ENCODE measurements at regions not wholly inside any gene's neighbourhood (a gene's known extent, or its start where the extent isn't known, plus 50 kb on each side); places are given as distances from the start of the nearest gene placed in this dataset.

GRCh38 chr14:94691660-94692034 lies 78.3 kb downstream of the GSC start:
- WGBS, 10 experiments = 0 to 100% (median 80%) methylated on average over 1 to 7 of the region's 7 CpGs; no CpG with 5 or more reads in 3 of the 10 experiments
- no peak overlapping the region for H3K27ac ChIP-seq
- peak in 3 of 8 experiments; percentile 54 to 73 (median 60) for ATAC-seq (replicated peaks in 6 of 8)
- peaks cover 0 to 5% of the 10 kb centered on the region in 2 donors for H3K4me1 ChIP-seq (replicated peaks in 1 of 2)
- in situ Hi-C loops (cut with MboI; ENCODE audit: low pct_unique_long_range_greater_than_20kb in 2 of 9, low sequenced_read_pairs in 9 of 9, unreplicated experiment in 9 of 9) = loop anchor here in 6 of 9 experiments (25.0 kb wide), 3 partner anchors 396 to 746 kb away; no protein-coding TSS in a partner anchor
- H3K4me3 ChIP-seq = no peak overlapping the region

GRCh38 chr14:94690896-94691659 lies 78.8 kb downstream of the GSC start:
- ATAC-seq (replicated peaks in 6 of 8) = peak in 1 of 8 experiments; percentile 7
- Histone ChIP-seq H3K4me1 (replicated peaks in 1 of 2) (peaks cover 0 to 5% of the 10 kb centered on the region in 2 donors), H3K27ac (no peak overlapping the region), H3K4me3 (no peak overlapping the region)
- in situ Hi-C loops (cut with MboI; ENCODE audit: low pct_unique_long_range_greater_than_20kb in 2 of 9, low sequenced_read_pairs in 9 of 9, unreplicated experiment in 9 of 9) = loop anchor here in 6 of 9 experiments (25.0 kb wide), 3 partner anchors 396 to 746 kb away; no protein-coding TSS in a partner anchor
- 60 to 100% (median 95%) methylated on average over 1 to 13 of the region's 31 CpGs; no CpG with 5 or more reads in 2 of the 10 experiments for WGBS, 10 experiments

- in situ Hi-C loops (cut with MboI; ENCODE audit: low pct_unique_long_range_greater_than_20kb in 2 of 9, low sequenced_read_pairs in 9 of 9, unreplicated experiment in 9 of 9) = loop anchor here in 6 of 9 experiments (25.0 kb wide), 3 partner anchors 397 to 747 kb away; no protein-coding TSS in a partner anchor
- Histone ChIP-seq H3K4me1 (replicated peaks in 1 of 2) (peaks cover 0 to 5% of the 10 kb centered on the region in 2 donors), H3K27ac (no peak overlapping the region), H3K4me3 (no peak overlapping the region)
- ATAC-seq (replicated peaks in 6 of 8) = no peak
- 73 to 100% (median 89%) methylated on average over 1 to 12 of the region's 14 CpGs; no CpG with 5 or more reads in 3 of the 10 experiments for WGBS, 10 experiments
Measured at GRCh38 chr14:94690486-94690885, 78.3 kb downstream of the SERPINA3 start.

- WGBS, 10 experiments = 84 to 100% (median 86%) methylated on average over 4 to 11 of the region's 18 CpGs; no CpG with 5 or more reads in 5 of the 10 experiments
- in situ Hi-C loops (cut with MboI; ENCODE audit: low pct_unique_long_range_greater_than_20kb in 2 of 9, low sequenced_read_pairs in 9 of 9, unreplicated experiment in 9 of 9) = loop anchor here (5.0 to 25.0 kb wide), 6 partner anchors 397 to 747 kb away; no protein-coding TSS in a partner anchor
- peak in 4 of 8 experiments; percentile 15 to 28 (median 22) for ATAC-seq (replicated peaks in 6 of 8)
- no peak overlapping the region for H3K27ac ChIP-seq
- peaks cover 0 to 5% of the 10 kb centered on the region in 2 donors for H3K4me1 ChIP-seq (replicated peaks in 1 of 2)
- H3K4me3 ChIP-seq = no peak overlapping the region
Measured at GRCh38 chr14:94689985-94690400, 77.8 kb downstream of the SERPINA3 start.

- Histone ChIP-seq H3K27ac (no peak overlapping the region), H3K4me1 (replicated peaks in 1 of 2) (peaks cover 0 to 5% of the 10 kb centered on the region in 2 donors), H3K4me3 (no peak overlapping the region)
- in situ Hi-C loops (cut with MboI; ENCODE audit: low pct_unique_long_range_greater_than_20kb in 2 of 9, low sequenced_read_pairs in 9 of 9, unreplicated experiment in 9 of 9) = loop anchor here (5.0 to 25.0 kb wide), 6 partner anchors 398 to 748 kb away; no protein-coding TSS in a partner anchor
- 0 to 38% (median 14%) methylated on average over 1 to 14 of the region's 35 CpGs; no CpG with 5 or more reads in 1 of the 10 experiments for WGBS, 10 experiments
- ATAC-seq (replicated peaks in 6 of 8) = peak; percentile 84 to 100 (median 98)
Measured at GRCh38 chr14:94689218-94689984, 77.2 kb downstream of the SERPINA3 start.

- in situ Hi-C loops (cut with MboI; ENCODE audit: low pct_unique_long_range_greater_than_20kb in 2 of 9, low sequenced_read_pairs in 9 of 9, unreplicated experiment in 9 of 9) = loop anchor here (5.0 to 25.0 kb wide), 6 partner anchors 401 to 751 kb away; no protein-coding TSS in a partner anchor
- Histone ChIP-seq H3K4me1 (replicated peaks in 1 of 2) (peaks cover 8 to 13% of the 10 kb centered on the region in 2 donors), H3K4me3 (no peak overlapping the region), H3K27ac (no peak overlapping the region)
- WGBS, 10 experiments = 47 to 100% (median 50%) methylated on average over 1 to 3 of the region's 13 CpGs; no CpG with 5 or more reads in 7 of the 10 experiments
- ATAC-seq (replicated peaks in 6 of 8) = no peak
Measured at GRCh38 chr14:94686511-94687160, 74.4 kb downstream of the SERPINA3 start.

GRCh38 chr14:94685681-94686485 lies 73.7 kb downstream of the SERPINA3 start:
- Histone ChIP-seq H3K4me1 (replicated peaks in 1 of 2) (peaks cover 8 to 13% of the 10 kb centered on the region in 2 donors), H3K4me3 (no peak overlapping the region), H3K27ac (no peak overlapping the region)
- in situ Hi-C loops (cut with MboI; ENCODE audit: low pct_unique_long_range_greater_than_20kb in 2 of 9, low sequenced_read_pairs in 9 of 9, unreplicated experiment in 9 of 9) = loop anchor here (5.0 to 25.0 kb wide), 6 partner anchors 401 to 751 kb away; no protein-coding TSS in a partner anchor
- 0 to 100% (median 71%) methylated on average over 1 to 6 of the region's 9 CpGs; no CpG with 5 or more reads in 1 of the 10 experiments for WGBS, 10 experiments
- no peak for ATAC-seq (replicated peaks in 6 of 8)

GRCh38 chr14:94685166-94685581 lies 73.0 kb downstream of the SERPINA3 start:
- in situ Hi-C loops (cut with MboI; ENCODE audit: low pct_unique_long_range_greater_than_20kb in 2 of 9, low sequenced_read_pairs in 9 of 9, unreplicated experiment in 9 of 9) = loop anchor here (5.0 to 25.0 kb wide), 6 partner anchors 402 to 752 kb away; no protein-coding TSS in a partner anchor
- no peak for ATAC-seq (replicated peaks in 6 of 8)
- WGBS, 10 experiments = 43 to 83% (median 60%) methylated on average over 1 to 4 of the region's 7 CpGs; no CpG with 5 or more reads in 4 of the 10 experiments

GRCh38 chr14:94682736-94683135 lies 70.5 kb downstream of the SERPINA3 start:
- no peak for ATAC-seq (replicated peaks in 6 of 8)

More at GRCh38 chr14:94685166-94685581, 73.0 kb downstream of the SERPINA3 start:
- Histone ChIP-seq H3K4me3 (no peak overlapping the region), H3K27ac (no peak overlapping the region), H3K4me1 (replicated peaks in 1 of 2) (peaks cover 9 to 13% of the 10 kb centered on the region in 2 donors)

GRCh38 chr14:94682061-94682516 lies 69.9 kb downstream of the SERPINA3 start:
- Histone ChIP-seq H3K4me3 (no peak overlapping the region), H3K4me1 (replicated peaks in 1 of 2) (peaks cover 22 to 32% of the 10 kb centered on the region in 2 donors), H3K27ac (no peak overlapping the region)
- 0 to 62% (median 49%) methylated on average over 1 to 9 of the region's 14 CpGs; no CpG with 5 or more reads in 3 of the 10 experiments for WGBS, 10 experiments
- ATAC-seq (replicated peaks in 6 of 8) = no peak
- in situ Hi-C loops (cut with MboI; ENCODE audit: low pct_unique_long_range_greater_than_20kb in 2 of 9, low sequenced_read_pairs in 9 of 9, unreplicated experiment in 9 of 9) = loop anchor here in 8 of 9 experiments (10.0 to 25.0 kb wide), 5 partner anchors 405 to 755 kb away; no protein-coding TSS in a partner anchor

More at GRCh38 chr14:94682736-94683135, 70.5 kb downstream of the SERPINA3 start:
- no peak overlapping the region for H3K27ac ChIP-seq
- H3K4me3 ChIP-seq = no peak overlapping the region
- 0 to 100% (median 82%) methylated on average over 1 to 3 of the region's 5 CpGs; no CpG with 5 or more reads in 4 of the 10 experiments for WGBS, 10 experiments
- H3K4me1 ChIP-seq (replicated peaks in 1 of 2) = peaks cover 19 to 29% of the 10 kb centered on the region in 2 donors
- in situ Hi-C loops (cut with MboI; ENCODE audit: low pct_unique_long_range_greater_than_20kb in 2 of 9, low sequenced_read_pairs in 9 of 9, unreplicated experiment in 9 of 9) = loop anchor here in 8 of 9 experiments (10.0 to 25.0 kb wide), 5 partner anchors 405 to 755 kb away; no protein-coding TSS in a partner anchor
